HG03565 (cell line): ENCODE measurements at regions not wholly inside any gene's neighbourhood (a gene's known extent, or its start where the extent isn't known, plus 50 kb on each side); places are given as distances from the start of the nearest gene placed in this dataset.

Experiments
- ATAC-seq: cut with Tn5 transposase; IDR thresholded peaks from one replicate; pipeline ENCODE4 v1.9.1; 2021; ENCODE audit warnings: mild to moderate bottlenecking, moderate library complexity; ENCODE audit not compliant: unreplicated experiment

GRCh38 chr4:32735856-32736590 lies 2015.9 kb downstream of the PCDH7 start:
- ATAC-seq = no peak

- ATAC-seq = no peak
Observed at GRCh38 chr4:32744211-32744610, 2024.0 kb downstream of the PCDH7 start.

GRCh38 chr4:32745351-32745750 lies 2025.2 kb downstream of the PCDH7 start:
- ATAC-seq = no peak

- no peak for ATAC-seq
Observed at GRCh38 chr4:32748061-32748460, 2027.9 kb downstream of the PCDH7 start.

- no peak for ATAC-seq
Observed at GRCh38 chr4:32748498-32748897, 2028.3 kb downstream of the PCDH7 start.

GRCh38 chr4:32752962-32753361 lies 2032.8 kb downstream of the PCDH7 start:
- ATAC-seq = no peak

GRCh38 chr4:32768664-32769389 lies 2048.7 kb downstream of the PCDH7 start:
- no peak for ATAC-seq

- no peak for ATAC-seq
Observed at GRCh38 chr4:32771491-32771890, 2051.3 kb downstream of the PCDH7 start.

- ATAC-seq = no peak
Observed at GRCh38 chr4:32775049-32775448, 2054.9 kb downstream of the PCDH7 start.

- no peak for ATAC-seq
Observed at GRCh38 chr4:32776435-32777203, 2056.4 kb downstream of the PCDH7 start.

GRCh38 chr4:32778025-32778424 lies 2057.9 kb downstream of the PCDH7 start:
- ATAC-seq = no peak

GRCh38 chr4:32778938-32779337 lies 2058.8 kb downstream of the PCDH7 start:
- ATAC-seq = no peak

GRCh38 chr4:32789026-32789608 lies 2068.9 kb downstream of the PCDH7 start:
- ATAC-seq = no peak

GRCh38 chr4:32790803-32791202 lies 2070.6 kb downstream of the PCDH7 start:
- ATAC-seq = no peak

- no peak for ATAC-seq
Observed at GRCh38 chr4:32798471-32799159, 2078.4 kb downstream of the PCDH7 start.

GRCh38 chr4:32824336-32824735 lies 2104.2 kb downstream of the PCDH7 start:
- no peak for ATAC-seq

GRCh38 chr4:32826169-32826568 lies 2106.0 kb downstream of the PCDH7 start:
- ATAC-seq = no peak

- no peak for ATAC-seq
Observed at GRCh38 chr4:32830160-32830559, 2110.0 kb downstream of the PCDH7 start.

GRCh38 chr4:32831104-32831503 lies 2110.9 kb downstream of the PCDH7 start:
- no peak for ATAC-seq

GRCh38 chr4:32840461-32841189 lies 2120.5 kb downstream of the PCDH7 start:
- ATAC-seq = no peak
